ENCODE measurements at regions not wholly inside any gene's neighbourhood (a gene's known extent, or its start where the extent isn't known, plus 50 kb on each side); places are given as distances from the start of the nearest gene placed in this dataset.
"Not testable (repeated sequence)": the region's sequence is repeated elsewhere in the genome, so short reads cannot be mapped to it uniquely, and the experiment has no call there.

DNA sequence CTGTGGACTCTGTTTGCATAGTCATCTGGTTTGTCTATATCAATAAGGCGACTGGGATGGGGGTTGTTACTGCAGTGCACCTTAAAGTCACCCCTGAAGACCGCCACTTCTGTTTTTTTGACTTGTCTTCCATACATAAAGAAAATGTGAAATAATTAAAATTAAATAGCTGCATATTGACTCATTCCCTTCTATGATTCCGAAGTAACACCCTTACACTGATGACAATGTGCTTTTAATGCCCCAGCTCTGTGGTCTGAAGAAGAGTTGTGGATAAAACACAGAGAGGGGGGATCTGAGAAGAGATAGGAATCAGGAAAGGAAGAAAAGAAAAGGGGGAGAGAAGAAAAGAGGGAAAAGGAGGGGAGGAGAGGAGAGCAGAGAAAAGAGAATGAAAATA is 796.9 kb upstream of the MBL2 start:
- ATAC-seq (no peak), DNase-seq (no peak)
- intact Hi-C loops (cut with micrococcal nuclease): no loop called here

- intact Hi-C loops (cut with micrococcal nuclease): no loop called here
- DNase-seq (no peak), ATAC-seq (no peak)
Observed at GRCh38 chr10:53548664-53549063, 776.1 kb upstream of the MBL2 start.

- intact Hi-C loops (cut with micrococcal nuclease): no loop called here
- no peak for ATAC-seq
- DNase-seq: no peak
Observed at GRCh38 chr10:53547364-53547763, 774.8 kb upstream of the MBL2 start.

DNA sequence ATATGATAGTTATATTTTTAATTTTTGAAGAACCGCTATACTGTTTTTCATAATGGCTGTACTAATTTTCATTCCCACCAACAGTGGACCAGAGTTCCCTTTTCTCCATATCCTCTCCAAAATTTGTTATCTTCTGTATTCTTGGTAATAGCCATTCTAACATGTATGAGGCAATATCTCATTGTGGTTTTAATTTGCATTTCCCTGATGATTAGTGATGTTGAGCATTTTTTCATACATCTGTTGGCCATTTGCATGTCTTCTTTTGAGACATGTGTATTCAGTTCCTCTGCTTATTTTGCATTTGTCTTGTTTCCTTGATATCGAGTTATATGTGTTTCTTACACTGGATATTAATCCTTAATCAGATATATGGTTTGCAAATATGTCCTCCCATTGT is 770.8 kb upstream of the MBL2 start:
- intact Hi-C loops (cut with micrococcal nuclease): no loop called here
- ATAC-seq: no peak

GRCh38 chr10:53537508-53537907 is 764.9 kb upstream of the MBL2 start:
- ATAC-seq (no peak), DNase-seq (no peak)
- intact Hi-C loops (cut with micrococcal nuclease): no loop called here

More for the DNA sequence above, 770.8 kb upstream of the MBL2 start:
- no peak for DNase-seq

DNA sequence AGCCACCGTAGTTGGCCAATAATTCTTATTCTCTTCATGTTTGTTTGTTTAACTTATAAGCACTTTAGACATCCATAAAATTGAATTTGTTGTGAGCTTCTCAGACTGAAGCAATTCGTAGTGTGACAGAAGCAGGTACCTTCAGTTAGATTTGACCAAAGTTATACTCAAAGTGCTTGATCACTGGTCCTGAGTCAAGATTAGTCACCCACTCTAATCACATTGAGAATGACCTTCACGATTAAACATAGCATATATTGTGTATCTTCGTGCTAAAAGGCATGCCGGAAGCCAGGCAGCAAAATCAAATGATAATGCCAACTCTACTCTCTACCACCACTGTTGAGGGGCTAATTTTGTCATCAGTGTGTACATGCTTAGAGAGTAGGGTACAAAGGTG is 763.7 kb upstream of the MBL2 start:
- ATAC-seq: no peak
- no peak for DNase-seq
- intact Hi-C loops (cut with micrococcal nuclease): no loop called here

DNA sequence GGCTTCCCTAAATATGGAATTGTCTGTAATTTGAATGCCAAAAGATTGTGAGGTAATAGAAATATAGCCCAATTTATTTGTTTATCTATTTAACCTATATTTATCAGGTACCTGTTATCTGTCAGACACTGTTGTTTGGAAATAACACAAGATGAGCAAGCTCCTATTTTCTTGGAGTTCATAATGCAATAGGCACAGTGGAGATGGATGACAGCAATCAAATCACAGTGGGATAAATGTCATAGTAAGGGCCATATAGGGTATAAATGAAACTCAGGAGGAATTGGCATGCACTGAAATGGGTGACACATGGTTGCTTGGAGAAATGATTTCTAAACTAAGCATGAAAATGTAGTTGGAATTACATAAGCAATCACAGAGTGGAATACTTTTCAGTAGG is 761.8 kb upstream of the MBL2 start:
- intact Hi-C loops (cut with micrococcal nuclease): no loop called here
- DNase-seq (no peak), ATAC-seq (no peak)

- no peak for ATAC-seq
- no peak for DNase-seq
- intact Hi-C loops (cut with micrococcal nuclease): no loop called here
Observed at GRCh38 chr10:53528974-53529373, 756.4 kb upstream of the MBL2 start.

DNA sequence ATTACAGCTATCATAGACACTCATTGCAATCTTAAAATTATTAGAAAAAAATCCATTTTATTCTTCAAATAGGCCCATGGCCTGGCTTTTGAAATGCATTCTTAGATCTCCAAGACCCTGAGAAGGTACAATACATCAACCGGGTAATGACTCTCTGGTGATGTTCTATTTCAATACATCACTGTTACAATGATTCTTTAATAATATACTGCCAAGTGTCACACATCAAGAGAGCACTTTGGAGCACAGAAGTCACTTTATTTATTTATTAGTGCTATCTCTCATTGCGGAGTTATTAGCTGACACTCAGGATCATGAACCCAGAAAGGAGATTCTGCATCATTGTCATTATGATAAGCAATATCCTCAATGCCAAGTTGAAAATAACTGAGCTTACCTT is 748.5 kb upstream of the MBL2 start:
- DNase-seq (no peak), ATAC-seq (no peak)
- intact Hi-C loops (cut with micrococcal nuclease): no loop called here

GRCh38 chr10:53508197-53508596 is 735.6 kb upstream of the MBL2 start:
- intact Hi-C loops (cut with micrococcal nuclease): no loop called here
- DNase-seq (no peak), ATAC-seq (no peak)

- intact Hi-C loops (cut with micrococcal nuclease); DNase-seq; ATAC-seq: not testable (repeated sequence)
Observed at GRCh38 chr10:53504492-53504891, 731.9 kb upstream of the MBL2 start.

GRCh38 chr10:53491774-53492173 is 719.2 kb upstream of the MBL2 start:
- ATAC-seq: no peak
- intact Hi-C loops (cut with micrococcal nuclease): no loop called here
- DNase-seq: no peak

DNA sequence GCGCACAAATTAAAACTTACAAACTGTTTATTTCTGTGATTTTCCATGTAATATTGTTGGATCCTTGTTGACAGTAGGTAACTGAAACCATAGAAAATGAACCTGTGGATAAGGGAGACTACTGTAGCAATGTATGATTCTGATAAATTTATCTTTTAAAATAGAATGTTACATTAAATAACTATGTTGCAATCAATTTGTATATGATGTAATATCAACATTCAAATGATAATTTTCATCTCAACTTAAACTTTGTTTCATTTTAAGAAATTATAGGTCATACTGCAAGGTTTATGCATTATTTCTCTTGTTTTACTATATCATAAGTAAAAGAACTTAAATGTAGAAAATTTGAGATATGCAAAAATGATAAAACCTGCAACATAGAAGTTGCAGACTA is 718.0 kb upstream of the MBL2 start:
- ATAC-seq (no peak), DNase-seq (no peak)
- intact Hi-C loops (cut with micrococcal nuclease): no loop called here

DNA sequence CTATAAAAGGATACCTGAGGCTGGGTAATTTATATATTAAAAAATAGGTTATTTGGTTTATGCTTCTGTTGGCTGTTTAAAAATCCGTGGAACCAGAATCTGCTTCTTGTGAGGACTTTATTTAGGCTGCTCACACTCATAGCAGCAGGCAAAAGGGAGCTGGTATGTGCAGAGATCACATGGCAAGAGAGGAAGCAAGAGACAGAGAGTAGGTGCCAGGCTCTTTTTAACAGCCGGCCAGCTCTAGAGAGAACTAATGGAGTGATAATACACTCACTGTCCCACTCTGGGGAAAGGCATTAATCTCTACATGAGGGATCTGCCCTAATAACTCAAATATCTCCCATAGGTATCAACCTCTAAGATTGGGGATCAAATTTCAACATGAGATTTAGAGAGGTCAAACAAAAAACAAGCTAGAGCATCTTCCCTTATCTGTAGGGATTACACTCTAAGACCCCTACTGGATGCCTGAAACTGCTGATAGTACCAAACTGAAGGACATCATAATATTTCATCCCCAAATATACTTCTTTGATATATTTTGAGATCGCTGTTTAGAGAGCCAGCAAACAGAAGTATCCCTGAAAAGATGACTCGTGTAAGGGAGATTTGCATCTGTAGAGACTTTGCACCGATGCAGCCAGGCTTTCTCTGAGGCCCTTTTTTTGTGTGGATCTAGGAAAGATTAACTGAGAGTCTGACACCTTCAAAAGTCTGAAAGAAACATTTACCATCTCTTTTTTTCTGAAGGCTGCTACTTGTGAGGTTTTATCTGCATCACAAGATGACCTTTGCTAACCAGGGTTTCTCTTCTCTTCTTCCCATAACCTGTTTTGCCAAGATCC is 717.0 kb upstream of the MBL2 start:
- ATAC-seq: peak; percentile 91
- intact Hi-C loops (cut with micrococcal nuclease): no loop called here
- DNase-seq: no peak

DNA sequence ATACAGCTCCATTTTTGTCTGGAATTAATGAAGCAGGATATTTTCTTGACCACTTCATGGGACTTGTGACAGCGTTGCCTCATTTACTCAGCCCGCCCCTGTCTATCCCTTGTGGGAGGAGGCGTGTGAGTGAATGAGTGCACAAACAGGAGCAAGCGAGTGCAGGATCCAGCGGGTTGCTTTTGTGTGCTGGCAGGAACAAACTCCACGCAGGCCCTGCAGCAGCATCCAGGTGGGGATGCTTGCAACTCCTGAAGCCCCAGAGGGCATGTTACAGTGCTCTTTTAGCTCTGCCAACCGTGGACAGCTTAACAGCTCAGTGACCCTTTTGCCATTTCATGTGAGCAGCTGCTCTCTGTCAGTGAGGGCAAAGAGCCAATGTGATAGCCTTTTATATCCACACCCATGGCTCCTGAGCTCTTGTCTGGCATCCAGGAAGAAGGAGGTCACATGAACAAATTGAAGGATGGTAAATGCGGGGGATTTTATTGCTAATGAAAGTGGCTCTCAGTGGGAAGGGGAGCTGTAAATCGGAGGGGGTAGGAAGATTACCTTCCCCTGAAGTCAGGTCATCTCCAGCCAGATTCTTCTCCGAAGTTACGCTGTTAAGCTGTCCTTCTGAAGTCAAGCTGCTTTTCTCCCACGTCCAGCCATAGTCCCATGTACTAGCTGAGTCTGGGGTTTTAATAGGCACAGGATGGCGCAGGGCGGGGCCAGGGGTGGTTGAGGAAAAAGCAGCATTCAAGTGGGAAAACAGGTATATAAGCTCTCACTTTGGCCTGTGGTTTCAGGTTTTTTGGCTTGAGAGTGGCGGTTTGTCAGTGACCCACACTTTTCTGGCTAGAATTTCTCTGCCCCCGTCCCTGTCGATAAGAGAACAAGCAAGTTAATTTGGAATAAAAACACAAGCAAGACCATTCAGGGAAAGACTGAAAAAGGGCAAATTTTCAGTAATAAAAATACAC is 714.7 kb upstream of the MBL2 start:
- DNase-seq (peak; percentile 28), ATAC-seq (peak; percentile 98)
- intact Hi-C loops (cut with micrococcal nuclease): no loop called here

- DNase-seq; intact Hi-C loops (cut with micrococcal nuclease); ATAC-seq: not testable (repeated sequence)
Observed at GRCh38 chr10:53485422-53485821, 712.8 kb upstream of the MBL2 start.

DNA sequence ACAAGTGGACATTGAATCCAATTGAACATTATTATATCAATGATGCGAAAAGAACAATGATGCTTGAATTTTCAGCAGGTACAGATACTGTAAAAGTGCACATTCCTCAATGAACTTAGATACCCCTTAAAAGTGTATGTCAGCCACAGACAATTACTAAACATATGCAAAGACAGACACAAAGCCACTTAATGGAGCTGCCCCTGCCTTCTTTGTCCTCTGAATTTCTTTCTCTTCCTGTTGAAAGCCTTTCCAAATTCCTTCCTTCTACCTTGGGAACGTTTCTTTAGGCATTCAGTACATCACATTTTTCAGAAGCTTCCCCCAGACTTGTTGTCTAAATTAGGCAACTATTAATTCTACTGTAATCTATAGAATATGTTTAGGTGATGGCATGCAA is 706.8 kb upstream of the MBL2 start:
- DNase-seq (no peak), ATAC-seq (no peak)
- intact Hi-C loops (cut with micrococcal nuclease): no loop called here

DNA sequence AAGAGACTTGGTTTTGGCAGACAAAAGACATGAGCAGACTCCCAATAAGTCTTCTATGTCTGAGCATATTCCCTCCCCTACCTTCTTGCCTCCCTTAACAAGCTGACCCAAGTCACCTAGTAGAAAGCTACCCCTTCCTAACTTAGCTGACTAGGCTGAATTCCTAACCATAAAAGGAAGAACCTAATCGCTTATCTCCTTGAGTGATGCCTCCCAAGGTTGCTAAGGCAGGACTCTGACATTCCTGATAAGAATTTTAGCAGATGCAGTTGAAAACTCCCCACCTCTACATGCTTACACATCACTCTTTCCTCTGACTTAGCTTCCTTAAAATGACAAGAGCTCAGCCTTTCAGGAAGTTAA is 704.7 kb upstream of the MBL2 start:
- intact Hi-C loops (cut with micrococcal nuclease): no loop called here
- ATAC-seq (no peak), DNase-seq (no peak)

DNA sequence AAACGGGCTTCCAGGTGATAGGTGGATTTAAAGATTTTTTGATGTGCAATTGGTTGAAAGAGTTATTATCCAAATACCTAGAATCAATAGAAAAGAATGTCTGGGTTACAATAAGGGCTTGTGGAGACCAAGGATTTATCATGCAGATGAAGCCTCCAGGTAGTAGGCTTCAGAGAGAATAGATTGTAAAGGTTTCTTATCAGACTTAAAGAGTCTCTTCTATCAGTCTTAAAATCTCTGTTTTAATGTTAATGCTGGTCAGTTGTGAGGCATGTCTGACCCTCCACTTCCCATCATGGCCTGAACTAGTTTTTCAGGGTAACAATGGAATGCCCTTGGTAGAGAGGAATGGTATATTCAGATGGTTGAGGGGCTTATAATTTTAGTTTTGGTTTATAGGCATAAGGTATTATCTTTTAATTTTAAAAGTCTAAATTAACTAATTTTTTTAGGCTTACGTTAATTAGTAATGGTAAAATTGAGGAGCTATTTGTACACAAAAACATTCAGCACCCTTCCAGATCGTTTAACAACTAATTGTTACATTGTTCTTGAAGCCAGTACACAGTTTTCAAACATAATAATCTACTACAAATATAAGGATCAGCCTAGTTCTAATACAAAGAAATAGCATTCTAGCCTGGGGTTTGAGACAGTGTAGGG is 704.2 kb upstream of the MBL2 start:
- no peak for DNase-seq

GRCh38 chr10:53469383-53469782 is 696.8 kb upstream of the MBL2 start:
- intact Hi-C loops (cut with micrococcal nuclease): no loop called here
- DNase-seq (no peak), ATAC-seq (no peak)

More for the DNA sequence above, 704.2 kb upstream of the MBL2 start:
- no peak for ATAC-seq
- intact Hi-C loops (cut with micrococcal nuclease): no loop called here
